Prostate gland (tissue), 2 donors: ENCODE measurements at regions not wholly inside any gene's neighbourhood (a gene's known extent, or its start where the extent isn't known, plus 50 kb on each side); places are given as distances from the start of the nearest gene placed in this dataset.
"Not testable (repeated sequence)": the region's sequence is repeated elsewhere in the genome, so short reads cannot be mapped to it uniquely, and the experiment has no call there.

Experiments used
- POLR2A ChIP-seq: fragments of 450-650 bp; IDR thresholded peaks from one replicate; pipeline ENCODE4 v1.6.1; 2016; ENCODE audit warnings: antibody characterized with exemption, mild to moderate bottlenecking
- TF ChIP-seq, protein P1 (sequence below), 4 experiments: fragments of 200-600 bp in 2 of 4; fragments of 450-650 bp in 2 of 4; sonication (generic) in 2 of 4; IDR thresholded peaks; 1 replicate in 3 of 4; 2 replicates in 1 of 4; pipeline ENCODE4 v1.5.1; 2016 to 2019; ENCODE audit warnings: antibody characterized with exemption in 4 of 4, mild to moderate bottlenecking in 2 of 4, moderate library complexity in 2 of 4

DNA sequence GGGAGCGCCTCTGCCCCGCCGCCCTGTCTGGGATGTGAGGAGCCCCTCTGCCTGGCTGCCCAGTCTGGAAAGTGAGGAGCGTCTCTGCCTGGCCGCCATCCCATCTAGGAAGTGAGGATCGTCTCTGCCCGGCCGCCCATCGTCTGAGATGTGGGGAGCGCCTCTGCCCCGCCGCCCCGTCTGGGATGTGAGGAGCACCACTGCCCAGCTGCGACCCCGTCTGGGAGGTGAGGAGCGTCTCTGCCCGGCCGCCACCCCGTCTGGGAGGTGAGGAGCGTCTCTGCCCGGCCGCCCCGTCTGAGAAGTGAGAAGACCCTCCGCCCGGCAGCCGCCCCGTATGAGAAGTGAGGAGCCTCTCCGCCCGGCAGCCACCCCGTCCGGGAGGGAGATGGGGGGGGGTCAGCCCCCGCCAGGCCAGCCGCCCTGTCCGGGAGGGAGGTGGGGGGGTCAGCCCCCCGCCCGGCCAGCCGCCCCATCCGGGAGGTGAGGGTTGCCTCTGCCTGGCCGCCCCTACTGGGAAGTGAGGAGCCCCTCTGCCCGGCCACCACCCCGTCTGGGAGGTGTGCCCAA, 65.2 kb upstream of the DHX40 start:
- TF ChIP-seq, protein P1, sequence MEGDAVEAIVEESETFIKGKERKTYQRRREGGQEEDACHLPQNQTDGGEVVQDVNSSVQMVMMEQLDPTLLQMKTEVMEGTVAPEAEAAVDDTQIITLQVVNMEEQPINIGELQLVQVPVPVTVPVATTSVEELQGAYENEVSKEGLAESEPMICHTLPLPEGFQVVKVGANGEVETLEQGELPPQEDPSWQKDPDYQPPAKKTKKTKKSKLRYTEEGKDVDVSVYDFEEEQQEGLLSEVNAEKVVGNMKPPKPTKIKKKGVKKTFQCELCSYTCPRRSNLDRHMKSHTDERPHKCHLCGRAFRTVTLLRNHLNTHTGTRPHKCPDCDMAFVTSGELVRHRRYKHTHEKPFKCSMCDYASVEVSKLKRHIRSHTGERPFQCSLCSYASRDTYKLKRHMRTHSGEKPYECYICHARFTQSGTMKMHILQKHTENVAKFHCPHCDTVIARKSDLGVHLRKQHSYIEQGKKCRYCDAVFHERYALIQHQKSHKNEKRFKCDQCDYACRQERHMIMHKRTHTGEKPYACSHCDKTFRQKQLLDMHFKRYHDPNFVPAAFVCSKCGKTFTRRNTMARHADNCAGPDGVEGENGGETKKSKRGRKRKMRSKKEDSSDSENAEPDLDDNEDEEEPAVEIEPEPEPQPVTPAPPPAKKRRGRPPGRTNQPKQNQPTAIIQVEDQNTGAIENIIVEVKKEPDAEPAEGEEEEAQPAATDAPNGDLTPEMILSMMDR (IDR thresholded peaks at IDR 0.05) = not testable (repeated sequence)
- not testable (repeated sequence) for TF ChIP-seq POLR2A
